Chondrocyte (in vitro differentiated cells): ENCODE measurements at regions not wholly inside any gene's neighbourhood (a gene's known extent, or its start where the extent isn't known, plus 50 kb on each side); places are given as distances from the start of the nearest gene placed in this dataset.

Experiments used
- DNase-seq: peaks from one replicate; pipeline ENCODE4 v3.0.0; 2021; ENCODE audit warnings: mixed read lengths, low spot score
- H3K27ac Mint-ChIP-seq: one replicate; pipeline ENCODE4 v1.8.0; 2021; ENCODE audit warnings: mild to moderate bottlenecking, moderate library complexity, mixed read lengths; ENCODE audit not compliant: unreplicated experiment
- H3K27me3 Mint-ChIP-seq: 2 replicates; pipeline ENCODE4 v1.8.0; 2021; ENCODE audit warnings: low read depth, mixed read lengths
- H3K36me3 Mint-ChIP-seq: 2 replicates; pipeline ENCODE4 v1.8.0; 2021; ENCODE audit warnings: low read depth, mixed read lengths
- H3K4me1 Mint-ChIP-seq: 2 replicates; pipeline ENCODE4 v1.8.0; 2021; ENCODE audit warnings: low read depth, mild to moderate bottlenecking, mixed read lengths
- H3K4me3 Mint-ChIP-seq: one replicate; pipeline ENCODE4 v1.8.0; 2021; ENCODE audit warnings: mild to moderate bottlenecking, moderate library complexity, mixed read lengths; ENCODE audit not compliant: unreplicated experiment
- H3K9me3 Mint-ChIP-seq: 2 replicates; pipeline ENCODE4 v1.8.0; 2021; ENCODE audit warnings: low read depth, mixed read lengths
- TF ChIP-seq, protein P1 (sequence below): fragments of 200-600 bp; sonication (generic); IDR thresholded peaks from 2 replicates; pipeline ENCODE4 v1.5.0; 2021; ENCODE audit warnings: antibody characterized with exemption, mild to moderate bottlenecking, moderate library complexity

DNA sequence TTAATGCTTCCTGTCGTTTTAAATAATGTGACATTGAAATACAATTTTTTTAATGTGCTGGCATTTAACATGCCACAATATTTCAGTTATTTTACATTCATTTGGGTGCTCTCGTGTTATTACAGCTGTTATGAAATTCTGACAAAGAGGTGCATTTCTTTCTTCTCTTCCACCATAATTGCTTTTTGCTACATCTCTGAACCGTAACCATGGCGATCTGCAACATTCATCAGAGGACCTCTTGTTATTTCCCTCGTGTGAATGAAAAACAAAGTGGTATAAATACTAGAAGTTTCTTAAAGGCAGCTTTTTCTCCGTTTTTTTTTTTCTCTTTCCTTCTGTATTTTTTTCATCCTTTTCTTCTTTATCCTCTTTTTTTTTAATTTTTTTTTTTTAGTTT, 316.4 kb downstream of the MCTP2 start:
- H3K27ac Mint-ChIP-seq: no peak overlapping the region
- TF ChIP-seq, protein P1, sequence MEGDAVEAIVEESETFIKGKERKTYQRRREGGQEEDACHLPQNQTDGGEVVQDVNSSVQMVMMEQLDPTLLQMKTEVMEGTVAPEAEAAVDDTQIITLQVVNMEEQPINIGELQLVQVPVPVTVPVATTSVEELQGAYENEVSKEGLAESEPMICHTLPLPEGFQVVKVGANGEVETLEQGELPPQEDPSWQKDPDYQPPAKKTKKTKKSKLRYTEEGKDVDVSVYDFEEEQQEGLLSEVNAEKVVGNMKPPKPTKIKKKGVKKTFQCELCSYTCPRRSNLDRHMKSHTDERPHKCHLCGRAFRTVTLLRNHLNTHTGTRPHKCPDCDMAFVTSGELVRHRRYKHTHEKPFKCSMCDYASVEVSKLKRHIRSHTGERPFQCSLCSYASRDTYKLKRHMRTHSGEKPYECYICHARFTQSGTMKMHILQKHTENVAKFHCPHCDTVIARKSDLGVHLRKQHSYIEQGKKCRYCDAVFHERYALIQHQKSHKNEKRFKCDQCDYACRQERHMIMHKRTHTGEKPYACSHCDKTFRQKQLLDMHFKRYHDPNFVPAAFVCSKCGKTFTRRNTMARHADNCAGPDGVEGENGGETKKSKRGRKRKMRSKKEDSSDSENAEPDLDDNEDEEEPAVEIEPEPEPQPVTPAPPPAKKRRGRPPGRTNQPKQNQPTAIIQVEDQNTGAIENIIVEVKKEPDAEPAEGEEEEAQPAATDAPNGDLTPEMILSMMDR: no peak
- no peak for DNase-seq
- no peak overlapping the region for H3K4me3 Mint-ChIP-seq
- no peaks in the 10 kb centered on the region for H3K4me1 Mint-ChIP-seq
- H3K9me3 Mint-ChIP-seq: no peaks in the 10 kb centered on the region
- H3K27me3 Mint-ChIP-seq: no peaks in the 10 kb centered on the region
- H3K36me3 Mint-ChIP-seq: no peaks in the 10 kb centered on the region

- Mint-ChIP-seq H3K4me1 (no peaks in the 10 kb centered on the region), H3K36me3 (no peaks in the 10 kb centered on the region), H3K9me3 (peaks cover 14% of the 10 kb centered on the region), H3K27me3 (no peaks in the 10 kb centered on the region), H3K4me3 (no peak overlapping the region), H3K27ac (no peak overlapping the region)
- TF ChIP-seq, protein P1: no peak
- DNase-seq: no peak
Observed at GRCh38 chr15:94555841-94556519, 324.6 kb downstream of the MCTP2 start.

GRCh38 chr15:94561036-94561689, 329.8 kb downstream of the MCTP2 start:
- DNase-seq: no peak
- no peak overlapping the region for H3K4me3 Mint-ChIP-seq
- no peaks in the 10 kb centered on the region for H3K4me1 Mint-ChIP-seq
- TF ChIP-seq, protein P1: no peak
- no peaks in the 10 kb centered on the region for H3K36me3 Mint-ChIP-seq
- no peaks in the 10 kb centered on the region for H3K27me3 Mint-ChIP-seq
- H3K9me3 Mint-ChIP-seq: peaks cover 35% of the 10 kb centered on the region
- H3K27ac Mint-ChIP-seq: no peak overlapping the region

DNA sequence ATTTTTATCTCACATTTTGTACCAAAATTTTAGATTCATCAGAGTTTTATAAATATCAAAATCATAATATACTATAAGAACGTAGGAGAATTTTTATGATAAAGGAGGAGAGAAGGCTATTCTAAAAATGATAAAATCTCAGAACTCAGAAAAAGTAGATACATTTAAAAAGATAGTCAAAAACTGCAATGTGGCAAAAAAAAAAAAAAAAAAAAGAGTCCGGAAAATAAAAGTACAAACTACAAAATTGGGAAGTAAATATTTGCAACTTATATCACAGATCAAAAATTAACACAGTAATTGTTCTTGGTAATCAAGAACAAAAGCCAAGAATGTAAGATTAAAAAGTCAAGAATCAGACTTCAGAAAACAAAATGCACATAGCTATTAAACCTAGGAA, 332.1 kb downstream of the MCTP2 start:
- no peaks in the 10 kb centered on the region for H3K4me1 Mint-ChIP-seq
- TF ChIP-seq, protein P1: no peak
- H3K27ac Mint-ChIP-seq: no peak overlapping the region

GRCh38 chr15:94576889-94577533, 345.6 kb downstream of the MCTP2 start:
- Mint-ChIP-seq H3K4me3 (no peak overlapping the region), H3K27ac (no peak overlapping the region), H3K36me3 (no peaks in the 10 kb centered on the region), H3K27me3 (no peaks in the 10 kb centered on the region), H3K4me1 (no peaks in the 10 kb centered on the region), H3K9me3 (no peaks in the 10 kb centered on the region)
- TF ChIP-seq, protein P1: peak; percentile 65
- DNase-seq: no peak

More for the DNA sequence above, 332.1 kb downstream of the MCTP2 start:
- Mint-ChIP-seq H3K9me3 (peaks cover 37% of the 10 kb centered on the region), H3K4me3 (no peak overlapping the region), H3K36me3 (no peaks in the 10 kb centered on the region), H3K27me3 (no peaks in the 10 kb centered on the region)
- no peak for DNase-seq
